Breast epithelium (tissue), 4 donors: ENCODE measurements at regions not wholly inside any gene's neighbourhood (a gene's known extent, or its start where the extent isn't known, plus 50 kb on each side); places are given as distances from the start of the nearest gene placed in this dataset.

Experiments used
- DNase-seq, 2 donors: peaks; one replicate each; pipeline ENCODE4 v3.0.0-alpha.2; 2019; ENCODE audit warnings: low spot score in 2 of 2
- H3K27ac ChIP-seq, 2 donors: fragments of 200-600 bp; sonication (generic) in 1 of 2; one replicate each; pipeline ENCODE4 v1.5.1; 2016 to 2019; ENCODE audit warnings: mild to moderate bottlenecking in 1 of 2
- H3K27me3 ChIP-seq, 2 donors: fragments of 200-600 bp; sonication (generic) in 1 of 2; one replicate each; pipeline versions ENCODE4 v1.5.1 to v1.6.0; 2017 to 2019; ENCODE audit warnings: control low read depth in 1 of 2, mild to moderate bottlenecking in 1 of 2
- H3K36me3 ChIP-seq: fragments of 200-600 bp; one replicate; pipeline ENCODE4 v1.5.1; 2019
- H3K4me1 ChIP-seq, 2 donors: fragments of 200-600 bp; sonication (generic); one replicate each; pipeline ENCODE4 v1.5.1; 2016 to 2019; ENCODE audit warnings: control low read depth in 1 of 2
- H3K4me3 ChIP-seq, 3 donors: fragments of 200-600 bp; sonication (generic); 1 replicate in 2 of 3; 2 replicates in 1 of 3; pipeline ENCODE4 v1.5.1; 2016 to 2019; ENCODE audit warnings: mild to moderate bottlenecking in 3 of 3, moderate library complexity in 2 of 3
- H3K9me3 ChIP-seq, 2 donors: fragments of 200-600 bp; sonication (generic) in 1 of 2; one replicate each; pipeline ENCODE4 v1.5.1; 2016 to 2019; ENCODE audit warnings: control low read depth in 1 of 2
- POLR2A ChIP-seq: fragments of 450-650 bp; IDR thresholded peaks from one replicate; pipeline ENCODE4 v1.6.1; 2016; ENCODE audit warnings: antibody characterized with exemption, mild to moderate bottlenecking, moderate library complexity
- POLR2AphosphoS5 ChIP-seq, 3 donors: sonication (generic); formaldehyde crosslinking; IDR thresholded peaks; one replicate each; pipeline ENCODE4 v1.6.1; 2017; ENCODE audit warnings: antibody characterized with exemption in 3 of 3
- intact Hi-C: fragments of 100-400 bp; cut with DNase I; formaldehyde crosslinking; loops from one replicate; pipeline ENCODE4 v1.15.1; 2023; ENCODE audit warnings: low total_unique reads
- TF ChIP-seq, protein P1 (sequence below), 3 donors: fragments of 450-650 bp; IDR thresholded peaks; one replicate each; pipeline ENCODE4 v1.5.1; 2016 to 2017; ENCODE audit warnings: antibody characterized with exemption in 3 of 3, mild to moderate bottlenecking in 3 of 3, moderate library complexity in 3 of 3

DNA sequence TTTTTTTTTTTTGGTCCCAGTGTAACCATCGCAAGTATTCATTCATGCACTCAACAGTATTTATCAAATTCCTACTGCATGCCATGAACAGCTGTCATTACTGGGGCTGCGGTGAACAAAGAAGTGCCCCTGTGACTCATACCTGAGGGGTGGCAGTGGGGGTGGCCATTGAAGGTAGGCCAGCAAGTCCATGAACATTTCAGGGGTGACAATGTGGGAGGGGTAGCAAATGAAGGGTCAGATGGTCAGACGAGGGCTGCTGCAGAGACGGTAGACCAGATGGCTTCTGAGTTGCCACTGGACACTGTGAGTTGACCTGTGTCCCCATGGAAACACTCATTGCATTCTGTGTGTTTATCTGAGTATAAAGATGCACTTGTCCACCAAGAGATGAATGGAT is 92.5 kb upstream of the PITRM1 start:
- TF ChIP-seq POLR2AphosphoS5 (IDR thresholded peaks at IDR 0.05) (no peak), POLR2A (no peak)
- TF ChIP-seq, protein P1, sequence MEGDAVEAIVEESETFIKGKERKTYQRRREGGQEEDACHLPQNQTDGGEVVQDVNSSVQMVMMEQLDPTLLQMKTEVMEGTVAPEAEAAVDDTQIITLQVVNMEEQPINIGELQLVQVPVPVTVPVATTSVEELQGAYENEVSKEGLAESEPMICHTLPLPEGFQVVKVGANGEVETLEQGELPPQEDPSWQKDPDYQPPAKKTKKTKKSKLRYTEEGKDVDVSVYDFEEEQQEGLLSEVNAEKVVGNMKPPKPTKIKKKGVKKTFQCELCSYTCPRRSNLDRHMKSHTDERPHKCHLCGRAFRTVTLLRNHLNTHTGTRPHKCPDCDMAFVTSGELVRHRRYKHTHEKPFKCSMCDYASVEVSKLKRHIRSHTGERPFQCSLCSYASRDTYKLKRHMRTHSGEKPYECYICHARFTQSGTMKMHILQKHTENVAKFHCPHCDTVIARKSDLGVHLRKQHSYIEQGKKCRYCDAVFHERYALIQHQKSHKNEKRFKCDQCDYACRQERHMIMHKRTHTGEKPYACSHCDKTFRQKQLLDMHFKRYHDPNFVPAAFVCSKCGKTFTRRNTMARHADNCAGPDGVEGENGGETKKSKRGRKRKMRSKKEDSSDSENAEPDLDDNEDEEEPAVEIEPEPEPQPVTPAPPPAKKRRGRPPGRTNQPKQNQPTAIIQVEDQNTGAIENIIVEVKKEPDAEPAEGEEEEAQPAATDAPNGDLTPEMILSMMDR (IDR thresholded peaks at IDR 0.05) = no peak
- DNase-seq = no peak
- peak overlapping the region in 1 of 2 donors; percentile 60 for H3K27ac ChIP-seq
- H3K36me3 ChIP-seq = no peaks in the 10 kb centered on the region
- no peaks in the 10 kb centered on the region for H3K9me3 ChIP-seq
- intact Hi-C loops = no loop called here
- H3K4me3 ChIP-seq = no peak overlapping the region
- H3K4me1 ChIP-seq = no peaks in the 10 kb centered on the region
- H3K27me3 ChIP-seq = no peaks in the 10 kb centered on the region

DNA sequence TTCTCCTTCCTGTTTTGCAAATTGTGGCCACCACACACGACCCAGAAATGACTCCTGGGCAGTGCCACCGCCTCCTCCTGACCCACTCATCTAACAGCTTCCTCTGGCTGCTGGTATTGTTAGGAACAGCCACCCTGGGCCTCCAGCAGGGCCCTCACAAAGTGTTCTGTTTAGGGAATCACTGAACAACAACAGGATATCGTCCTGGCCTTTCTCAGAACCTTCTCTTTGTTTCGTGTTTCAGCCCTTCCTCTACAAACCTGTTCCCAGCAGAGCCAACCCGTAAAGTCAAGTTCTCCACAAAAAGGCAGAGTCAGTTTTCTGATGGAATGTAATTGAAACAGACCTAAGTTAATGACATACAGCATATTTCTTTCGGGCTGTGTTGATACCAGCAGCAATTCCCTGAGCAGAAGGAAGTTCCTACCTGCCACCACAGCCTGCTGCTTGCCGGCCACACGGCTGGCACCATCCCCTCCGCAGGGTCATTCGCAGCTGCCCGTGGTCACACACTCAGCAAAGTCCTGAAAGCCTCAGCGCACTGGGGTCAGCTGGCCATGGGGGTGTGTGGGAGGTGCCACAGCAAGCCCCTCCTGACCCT is 91.7 kb upstream of the PITRM1 start:
- Histone ChIP-seq H3K27me3 (no peaks in the 10 kb centered on the region), H3K9me3 (no peaks in the 10 kb centered on the region), H3K4me3 (no peak overlapping the region), H3K36me3 (no peaks in the 10 kb centered on the region), H3K4me1 (no peaks in the 10 kb centered on the region), H3K27ac (peak overlapping the region; percentile 40 to 84)
- TF ChIP-seq POLR2AphosphoS5 (IDR thresholded peaks at IDR 0.05) = no peak
- TF ChIP-seq POLR2A = no peak
- TF ChIP-seq, protein P1 (IDR thresholded peaks at IDR 0.05) = no peak
- no peak for DNase-seq
- intact Hi-C loops = loop anchor here (5.0 kb wide), 1 partner anchor 52 kb away; no protein-coding TSS in a partner anchor

DNA sequence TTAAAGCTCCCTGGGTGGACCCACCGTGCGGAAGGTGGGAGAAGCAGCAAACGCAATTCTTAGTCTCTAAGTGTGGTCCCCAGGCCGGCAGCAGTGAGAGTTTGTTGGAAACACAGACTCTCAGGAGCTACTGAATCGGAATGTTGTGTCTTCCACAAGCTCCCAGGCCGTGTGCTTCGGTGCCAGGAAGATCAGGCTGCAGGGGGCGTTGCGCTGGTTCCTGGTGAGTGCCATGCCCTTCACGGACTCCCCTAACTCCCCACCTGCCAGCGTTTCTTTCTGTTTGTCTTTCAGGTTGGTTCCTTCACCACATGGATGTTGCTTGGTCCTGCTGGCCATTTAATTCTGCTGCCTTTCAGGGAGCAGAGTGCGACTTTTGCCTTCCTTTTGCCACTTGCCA is 91.2 kb upstream of the PITRM1 start:
- no peak for DNase-seq
- H3K27ac ChIP-seq = peak overlapping the region in 1 of 2 donors; percentile 84

DNA sequence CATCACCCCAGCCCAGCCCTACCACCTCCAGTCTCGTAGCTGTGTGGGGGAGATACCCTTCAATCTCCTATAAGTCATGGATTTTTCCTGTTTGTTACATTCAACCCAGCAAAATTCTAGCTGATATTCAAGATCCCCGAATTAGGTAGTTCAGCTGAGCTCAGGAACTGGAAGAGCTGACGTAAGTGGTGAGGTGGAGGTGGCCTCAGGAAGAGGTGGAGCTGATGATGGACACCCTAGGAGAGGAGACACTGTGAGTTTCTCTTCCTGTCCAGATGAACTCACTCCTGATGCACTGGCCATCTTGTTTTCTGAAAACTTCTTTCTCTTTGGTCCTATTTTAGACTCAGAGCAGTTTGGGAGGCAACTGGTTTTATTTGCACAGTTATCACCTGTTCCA is 90.5 kb upstream of the PITRM1 start:
- intact Hi-C loops = loop anchor here (5.0 kb wide), 1 partner anchor 51 kb away; no protein-coding TSS in a partner anchor
- H3K27me3 ChIP-seq = no peaks in the 10 kb centered on the region
- no peaks in the 10 kb centered on the region for H3K9me3 ChIP-seq
- H3K36me3 ChIP-seq = no peaks in the 10 kb centered on the region
- H3K4me1 ChIP-seq = no peaks in the 10 kb centered on the region
- no peak overlapping the region for H3K4me3 ChIP-seq
- no peak for DNase-seq
- TF ChIP-seq POLR2A (no peak), POLR2AphosphoS5 (IDR thresholded peaks at IDR 0.05) (no peak)
- TF ChIP-seq, protein P1 (IDR thresholded peaks at IDR 0.05) = no peak
- peak overlapping the region in 1 of 2 donors; percentile 84 for H3K27ac ChIP-seq

More for the DNA sequence above, 91.2 kb upstream of the PITRM1 start:
- intact Hi-C loops = loop anchor here (5.0 kb wide), 1 partner anchor 51 kb away; no protein-coding TSS in a partner anchor
- Histone ChIP-seq H3K27me3 (no peaks in the 10 kb centered on the region), H3K36me3 (no peaks in the 10 kb centered on the region), H3K9me3 (no peaks in the 10 kb centered on the region), H3K4me1 (no peaks in the 10 kb centered on the region), H3K4me3 (no peak overlapping the region)
- TF ChIP-seq POLR2A = no peak

DNA sequence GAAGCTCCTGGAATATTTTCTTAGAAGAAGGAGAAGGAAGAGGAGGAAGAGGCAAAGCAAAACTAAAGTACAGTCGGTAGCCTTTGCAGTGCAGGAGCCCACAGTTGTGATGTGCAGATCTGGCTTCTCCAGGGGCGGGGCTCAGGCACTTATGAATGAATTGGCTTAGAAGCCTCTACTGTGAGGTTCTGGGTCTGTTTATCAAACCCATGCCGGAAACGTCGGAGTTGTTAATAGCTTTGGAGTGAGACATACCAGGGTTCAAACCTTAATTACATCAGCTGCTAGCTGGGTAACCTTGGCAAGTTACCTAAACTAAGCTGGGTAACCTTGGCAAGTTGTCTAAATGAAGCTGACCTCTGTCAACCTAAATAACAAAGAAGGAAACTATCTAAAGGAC is 89.3 kb upstream of the PITRM1 start:
- Histone ChIP-seq H3K4me1 (no peaks in the 10 kb centered on the region), H3K9me3 (no peaks in the 10 kb centered on the region), H3K36me3 (no peaks in the 10 kb centered on the region), H3K4me3 (no peak overlapping the region), H3K27me3 (no peaks in the 10 kb centered on the region), H3K27ac (no peak overlapping the region)
- intact Hi-C loops = loop anchor here (5.0 kb wide), 1 partner anchor 50 kb away; no protein-coding TSS in a partner anchor
- no peak for DNase-seq
- TF ChIP-seq, protein P1 (IDR thresholded peaks at IDR 0.05) = no peak
